Glomerular visceral epithelial cell (primary cell): ENCODE measurements at regions not wholly inside any gene's neighbourhood (a gene's known extent, or its start where the extent isn't known, plus 50 kb on each side); places are given as distances from the start of the nearest gene placed in this dataset.
"Not testable (repeated sequence)": the region's sequence is repeated elsewhere in the genome, so short reads cannot be mapped to it uniquely, and the experiment has no call there.

Experiments
- DNase-seq: peaks from one replicate; pipeline ENCODE4 v3.0.0-alpha.2; 2016; ENCODE audit errors: extremely low spot score

DNA sequence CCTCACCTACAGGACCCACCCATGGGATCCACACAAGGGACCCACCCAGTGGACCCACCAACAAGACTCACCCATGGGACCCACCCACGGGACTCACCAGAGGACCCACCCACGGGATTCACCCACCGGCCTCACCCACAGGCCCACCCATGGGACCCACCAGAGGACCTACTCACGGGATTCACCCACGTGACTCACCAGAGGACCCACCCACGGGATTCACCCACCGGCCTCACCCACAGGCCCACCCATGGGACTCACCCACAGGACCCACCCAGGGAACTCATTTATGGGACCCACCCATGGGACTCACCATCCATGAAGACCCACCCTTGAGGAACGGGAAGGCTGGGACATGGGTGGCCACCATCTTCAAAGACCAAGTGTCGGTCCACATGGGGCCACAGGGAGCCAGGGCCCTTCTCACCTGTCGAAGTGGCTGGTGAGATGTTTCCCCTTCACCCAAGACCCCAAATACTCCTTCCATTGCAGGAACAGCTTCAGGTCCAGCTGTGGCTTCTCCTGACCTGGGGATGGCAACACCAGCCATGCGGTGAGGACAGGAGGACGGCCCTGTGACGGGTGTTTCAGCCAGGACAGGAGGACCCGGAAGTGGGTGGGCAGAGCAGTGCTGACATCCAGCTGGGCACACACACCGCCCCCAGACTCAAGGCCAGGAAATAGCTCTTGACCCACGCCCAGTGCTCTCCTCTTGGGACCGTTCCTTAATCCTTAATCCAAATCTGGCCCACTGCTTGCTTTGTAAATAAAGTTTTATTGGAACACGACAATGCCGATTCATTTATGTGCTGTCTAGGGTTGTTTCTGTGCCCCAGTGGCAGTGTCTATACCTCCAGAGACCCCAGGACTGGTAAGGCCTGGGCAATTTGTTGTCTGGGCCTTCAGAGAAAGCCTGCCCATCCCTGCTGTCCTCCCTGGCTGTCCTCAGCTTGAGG lies 1005.1 kb downstream of the BRD1 start:
- no peak for DNase-seq

DNA sequence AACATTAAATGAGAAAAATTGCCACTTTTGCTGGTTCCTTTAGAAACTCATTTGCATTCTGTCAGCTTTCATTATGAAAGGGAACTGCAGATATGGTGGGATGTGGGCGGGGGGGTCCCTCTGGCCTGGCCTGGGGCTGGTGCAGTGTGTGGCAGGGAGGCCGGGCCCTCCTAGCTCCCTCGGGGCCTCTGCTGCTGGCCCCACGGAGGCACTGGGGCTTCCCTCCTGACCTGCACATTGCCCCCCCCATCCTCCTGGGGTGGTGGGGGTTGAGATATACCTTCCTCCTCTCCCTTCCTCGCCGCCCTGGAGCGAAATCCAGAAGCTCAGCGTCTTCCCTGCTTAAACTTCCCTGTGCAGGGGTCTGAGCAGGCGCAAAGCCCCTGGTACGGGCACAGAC lies 1005.9 kb downstream of the BRD1 start:
- DNase-seq: no peak

DNA sequence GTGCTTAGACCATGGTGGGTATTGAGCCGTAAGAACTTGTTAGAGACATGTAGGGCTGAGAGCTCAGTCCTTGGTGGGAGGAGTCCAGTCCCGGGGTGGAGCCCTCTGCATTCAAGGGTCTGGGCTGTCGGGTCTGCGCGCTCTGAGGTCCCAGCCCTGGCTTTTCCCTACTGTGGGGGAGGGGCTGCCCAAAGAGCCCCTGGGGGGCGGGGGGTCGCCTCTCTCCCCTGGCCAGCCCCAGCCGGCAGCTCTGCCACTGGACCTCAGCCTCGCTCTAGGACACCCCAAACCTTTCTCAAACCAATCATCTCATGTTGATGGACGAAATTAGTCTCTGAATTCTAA lies 1006.4 kb downstream of the BRD1 start:
- DNase-seq: no peak

DNA sequence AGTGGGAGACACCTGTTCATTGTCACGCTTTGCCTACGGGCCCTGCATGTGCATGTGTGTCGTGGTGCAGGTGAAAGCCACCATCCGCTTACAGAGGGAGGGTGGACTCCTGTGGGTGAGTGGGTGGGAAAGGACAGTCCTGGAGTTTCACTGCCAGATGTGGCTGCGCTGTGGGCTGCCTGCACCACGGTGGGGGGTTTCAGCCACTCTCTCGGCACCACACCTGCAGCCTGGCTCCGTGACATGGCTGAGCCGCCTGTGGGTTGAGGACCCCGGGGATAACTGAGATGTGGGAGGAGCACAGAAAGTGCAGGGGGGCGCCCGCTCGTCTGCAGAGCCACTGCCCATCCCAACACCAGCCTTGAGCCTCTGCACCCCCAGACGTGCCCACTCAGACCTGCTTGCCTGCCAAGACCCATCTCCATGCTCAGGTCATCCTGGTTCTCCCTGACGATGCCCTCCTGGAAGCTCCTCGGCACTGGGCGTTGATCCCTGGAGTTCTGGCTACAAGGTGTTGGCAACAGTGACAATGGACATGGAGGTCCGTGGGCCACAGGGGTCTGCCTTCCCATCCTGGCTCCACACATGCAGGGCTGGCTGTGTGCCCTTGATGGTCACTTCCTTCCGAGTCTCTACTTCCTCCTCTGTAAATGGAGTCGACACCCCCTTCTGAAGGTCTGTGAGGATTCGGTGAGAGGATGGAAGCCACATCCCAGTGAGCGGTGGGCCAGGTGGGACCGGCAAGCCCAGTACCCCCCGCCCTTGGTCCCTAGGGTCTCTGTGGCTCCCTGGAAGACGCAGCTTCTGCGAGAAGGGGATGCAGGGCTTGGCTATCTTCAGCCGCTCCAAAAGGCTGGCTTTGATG lies 1007.0 kb downstream of the BRD1 start:
- DNase-seq: no peak

DNA sequence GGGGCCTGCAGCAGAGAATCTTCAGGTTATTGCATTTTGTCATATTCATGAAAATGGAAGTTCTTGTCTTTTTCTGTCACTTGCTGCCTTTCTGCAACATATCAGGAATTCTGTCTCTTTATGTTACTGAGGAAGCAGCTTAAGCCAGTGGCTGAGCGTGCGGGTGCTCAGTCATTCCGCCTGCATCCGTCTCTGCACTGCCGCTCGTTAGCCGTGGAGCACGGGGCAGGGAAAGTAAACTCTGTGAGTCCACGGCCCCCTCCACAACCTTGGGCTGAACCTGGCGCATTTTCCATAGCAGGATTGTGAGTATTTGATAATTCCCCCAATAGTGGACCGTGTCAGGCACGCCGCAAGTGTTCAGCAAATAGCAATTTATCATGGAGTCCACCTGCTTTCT lies 1007.7 kb downstream of the BRD1 start:
- no peak for DNase-seq

DNA sequence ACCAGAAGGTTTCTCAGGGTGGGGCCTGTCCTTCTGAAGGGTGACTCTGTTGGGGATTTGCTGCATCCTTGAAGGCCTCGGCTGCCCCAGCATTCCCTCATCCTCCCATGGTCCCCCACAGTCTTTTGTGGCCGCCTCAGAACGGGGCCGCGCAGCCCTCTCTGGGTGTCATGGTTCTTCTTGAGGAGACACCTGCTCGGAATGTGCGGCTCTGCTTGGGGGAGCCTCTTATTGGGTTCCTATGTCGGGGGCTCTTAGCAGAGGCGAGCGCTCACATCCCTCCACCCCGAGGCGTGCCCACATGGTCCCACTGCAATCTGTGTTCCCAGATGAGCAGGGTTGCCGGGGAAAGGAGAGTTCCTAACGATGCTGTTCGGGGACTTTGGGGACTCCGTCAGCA lies 1008.4 kb downstream of the BRD1 start:
- no peak for DNase-seq

DNA sequence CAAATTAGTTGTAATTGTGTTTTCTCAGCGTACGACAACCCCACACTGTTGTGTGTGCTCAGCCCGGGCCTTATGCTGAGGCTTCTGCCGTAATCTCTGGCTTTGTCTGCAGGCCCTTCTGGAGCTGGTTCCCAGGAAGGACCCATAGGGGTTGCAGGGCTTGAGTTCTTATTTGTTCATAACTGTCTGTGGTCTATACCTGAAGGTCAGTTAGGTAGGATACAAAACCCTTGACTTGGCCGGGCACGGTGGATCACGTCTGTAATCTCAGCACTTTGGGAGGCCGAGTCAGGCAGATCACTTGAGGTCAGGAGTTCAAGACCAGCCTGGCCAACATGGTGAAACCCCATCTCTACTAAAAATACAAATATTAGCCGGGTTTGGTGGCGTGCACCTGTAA lies 1010.2 kb downstream of the BRD1 start:
- DNase-seq: not testable (repeated sequence)

DNA sequence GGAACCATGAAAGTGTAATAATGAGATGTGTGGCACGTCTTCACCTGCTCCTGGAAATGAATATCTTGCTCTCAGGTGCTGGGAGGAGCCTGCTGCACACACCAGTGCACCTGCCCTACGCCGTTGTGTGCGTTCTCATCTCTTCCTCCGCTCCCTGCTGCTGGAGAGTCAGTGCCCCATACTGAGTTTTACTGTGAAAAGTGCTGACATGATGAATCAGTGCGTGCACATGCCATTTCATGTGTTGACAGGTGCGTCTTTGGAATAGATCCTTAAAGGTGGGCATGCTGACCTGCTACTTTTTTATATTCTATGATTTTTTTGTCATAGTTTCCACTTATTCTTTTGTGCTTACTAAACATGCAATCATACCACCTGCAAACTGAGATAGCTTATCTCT lies 1015.8 kb downstream of the BRD1 start:
- no peak for DNase-seq

DNA sequence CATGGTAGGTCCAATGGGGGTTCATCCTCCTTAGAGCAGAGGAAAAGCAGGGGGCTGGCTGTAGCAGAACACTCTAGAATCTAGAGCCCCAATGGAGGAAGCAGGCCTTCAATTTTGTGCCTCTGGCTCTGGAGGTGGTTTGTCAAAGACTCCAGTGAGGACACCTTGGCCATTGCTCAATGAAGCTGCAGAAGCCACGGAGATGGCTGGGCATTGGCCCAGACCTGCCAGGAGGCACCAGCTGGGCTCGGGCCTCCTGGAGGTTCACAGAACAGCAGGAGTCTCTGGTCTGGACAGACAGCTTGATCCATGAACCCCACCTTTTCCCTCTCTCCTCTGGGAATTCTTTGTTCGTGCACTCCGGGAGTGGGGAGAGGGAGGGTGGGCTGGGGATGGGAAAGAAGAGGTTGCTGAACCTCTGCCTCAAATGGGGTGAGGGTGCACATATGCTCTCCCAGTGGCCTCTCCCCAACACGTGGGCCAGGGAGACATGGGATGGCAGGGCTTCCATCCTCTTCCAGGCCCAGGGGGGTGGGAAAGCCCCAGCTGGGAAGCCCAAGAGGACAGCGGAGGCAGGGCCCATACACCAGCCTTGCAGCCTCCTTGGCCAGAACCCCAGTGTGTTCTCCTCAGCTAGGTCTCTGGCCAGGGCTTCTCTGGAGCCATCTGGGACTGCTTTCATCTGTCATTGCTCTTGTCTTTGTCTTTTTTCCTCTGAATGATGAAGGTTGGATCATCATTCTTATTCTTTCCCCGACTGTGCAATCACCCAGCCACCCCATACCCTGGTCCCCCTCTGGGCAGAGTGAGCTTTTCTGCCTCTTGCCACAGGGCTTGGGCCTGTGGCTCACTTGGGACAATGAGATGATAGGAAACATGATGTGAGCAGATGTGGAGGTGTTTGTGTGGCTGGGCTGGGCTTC lies 1019.4 kb downstream of the BRD1 start:
- DNase-seq: no peak

DNA sequence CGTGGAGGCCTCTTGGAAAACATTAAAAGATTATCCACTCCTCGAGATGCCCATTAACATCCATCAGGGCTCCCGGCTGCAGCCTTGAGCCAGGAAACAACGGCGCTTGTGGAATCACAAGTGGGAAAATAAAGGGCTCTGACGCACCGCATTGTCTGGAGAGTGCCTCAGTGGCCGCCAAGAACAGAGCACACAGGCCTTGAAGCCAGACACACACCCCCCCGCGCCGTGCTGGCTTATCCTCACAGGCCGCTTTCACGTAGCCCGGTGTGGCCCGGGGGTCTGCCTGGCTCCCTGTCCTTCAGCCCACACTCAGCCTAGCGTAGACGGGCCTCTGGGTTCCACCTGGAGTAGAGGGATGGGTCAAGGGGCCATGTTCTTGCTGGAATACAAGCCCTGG lies 1020.5 kb downstream of the BRD1 start:
- DNase-seq: no peak

DNA sequence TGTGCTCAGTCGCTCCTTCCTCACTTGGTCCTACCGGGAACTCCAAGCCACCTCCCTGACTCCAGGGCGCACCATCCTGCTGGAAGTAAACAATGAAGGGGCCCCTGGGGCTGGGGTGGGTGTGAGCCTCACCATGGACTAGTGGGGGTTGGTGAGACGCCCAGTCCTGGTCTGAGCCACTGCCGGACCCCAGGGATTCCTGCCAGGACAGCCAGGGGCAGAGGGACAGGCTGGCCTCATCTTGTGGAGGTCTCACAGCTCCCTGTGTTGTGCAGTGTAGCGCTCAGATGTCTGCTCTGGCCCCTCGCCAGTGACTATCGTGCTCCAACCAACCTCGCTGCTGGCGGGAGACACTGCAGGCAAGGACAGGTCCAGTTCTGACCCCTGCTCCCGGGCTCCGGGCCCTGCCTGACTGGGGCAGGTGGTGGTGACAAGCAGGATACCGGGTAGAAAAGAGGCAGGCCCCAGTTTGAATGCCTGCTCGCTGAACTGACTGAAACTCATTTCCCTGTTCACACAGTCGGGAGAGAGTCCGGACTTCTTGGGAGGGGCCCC lies 1021.4 kb downstream of the BRD1 start:
- no peak for DNase-seq

DNA sequence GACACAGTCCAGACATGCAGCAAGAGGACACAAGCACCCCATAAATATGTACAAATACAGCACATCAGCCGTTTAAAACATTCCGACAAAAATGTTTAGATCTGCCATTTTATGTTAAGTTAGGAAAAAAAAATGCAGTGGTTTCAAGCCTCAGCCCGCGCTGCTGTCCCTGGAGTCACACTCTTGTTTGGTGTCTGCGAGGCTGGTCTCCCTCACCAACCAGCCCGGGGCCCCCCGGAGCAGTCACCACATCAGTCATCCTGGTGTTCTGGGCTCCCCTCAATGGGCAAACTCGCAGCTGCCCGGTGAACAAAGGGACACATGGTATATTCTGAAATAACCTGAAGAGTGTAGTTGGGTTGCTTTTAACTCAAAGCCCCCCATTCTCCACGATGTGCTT lies 1022.2 kb downstream of the BRD1 start:
- no peak for DNase-seq

DNA sequence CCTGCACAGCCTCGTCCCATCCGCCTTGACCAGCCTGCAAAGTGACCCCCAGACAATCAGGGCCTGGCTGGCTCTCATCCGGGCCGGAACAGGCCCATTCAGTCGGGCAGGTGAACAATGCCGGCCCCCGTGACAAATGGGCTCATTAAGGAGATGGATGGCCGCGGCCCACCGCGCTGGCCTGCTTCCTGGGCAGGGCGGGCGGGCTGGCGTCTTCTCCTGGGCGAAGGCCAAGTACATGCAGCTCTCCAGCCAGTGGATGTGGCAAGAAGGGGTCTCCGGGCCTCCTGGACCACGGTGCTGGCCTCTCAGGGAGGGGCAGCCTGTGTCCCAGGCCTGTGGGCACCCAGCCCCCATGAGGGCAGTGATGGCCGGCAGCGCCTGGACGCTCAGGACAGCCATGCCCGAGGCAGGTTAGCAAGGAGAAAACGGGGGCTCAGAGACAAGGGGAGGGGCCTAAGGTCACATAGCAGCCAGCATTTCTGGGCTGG lies 1022.8 kb downstream of the BRD1 start:
- no peak for DNase-seq

DNA sequence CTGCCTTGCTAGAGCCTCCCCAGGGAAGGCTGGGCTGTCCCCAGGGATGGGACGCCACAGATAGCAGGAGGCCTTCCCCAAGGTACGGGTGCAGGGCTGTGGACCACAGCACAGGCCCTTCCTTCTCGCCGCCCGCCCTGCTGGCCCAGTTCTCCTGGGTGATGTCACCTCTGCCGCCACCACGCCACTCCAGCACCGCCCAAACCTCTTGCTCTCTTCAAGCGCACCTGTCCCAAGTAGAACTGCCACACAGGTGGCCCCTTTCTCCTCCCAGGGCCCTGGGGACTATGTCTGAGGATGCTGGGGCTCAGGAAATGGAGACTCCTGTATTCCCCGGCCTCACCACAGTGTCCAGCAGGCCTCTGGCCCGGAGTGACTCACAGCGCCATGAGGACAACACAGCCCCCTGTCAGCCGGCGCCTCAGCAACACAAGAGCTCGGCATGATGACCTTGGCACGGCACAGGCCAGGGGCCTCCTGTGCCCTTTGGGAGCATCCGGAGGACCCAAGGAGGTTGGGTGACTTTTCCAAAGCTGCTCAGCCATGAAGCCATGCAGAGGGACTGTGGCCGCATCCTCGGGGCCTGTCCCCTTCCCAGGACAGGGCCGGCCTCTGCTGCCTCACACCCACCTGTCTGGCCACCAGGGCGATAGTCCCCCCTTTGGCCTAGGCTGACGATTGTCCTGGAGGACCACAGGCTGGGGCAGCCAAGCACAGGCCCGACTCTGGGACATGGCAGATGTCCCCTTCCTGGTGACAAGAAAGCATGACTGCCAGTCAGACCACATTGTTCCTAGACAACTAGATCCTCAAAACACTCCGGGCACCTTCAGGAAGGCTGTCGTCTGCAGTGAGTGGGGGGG lies 1023.5 kb downstream of the BRD1 start:
- DNase-seq: no peak

DNA sequence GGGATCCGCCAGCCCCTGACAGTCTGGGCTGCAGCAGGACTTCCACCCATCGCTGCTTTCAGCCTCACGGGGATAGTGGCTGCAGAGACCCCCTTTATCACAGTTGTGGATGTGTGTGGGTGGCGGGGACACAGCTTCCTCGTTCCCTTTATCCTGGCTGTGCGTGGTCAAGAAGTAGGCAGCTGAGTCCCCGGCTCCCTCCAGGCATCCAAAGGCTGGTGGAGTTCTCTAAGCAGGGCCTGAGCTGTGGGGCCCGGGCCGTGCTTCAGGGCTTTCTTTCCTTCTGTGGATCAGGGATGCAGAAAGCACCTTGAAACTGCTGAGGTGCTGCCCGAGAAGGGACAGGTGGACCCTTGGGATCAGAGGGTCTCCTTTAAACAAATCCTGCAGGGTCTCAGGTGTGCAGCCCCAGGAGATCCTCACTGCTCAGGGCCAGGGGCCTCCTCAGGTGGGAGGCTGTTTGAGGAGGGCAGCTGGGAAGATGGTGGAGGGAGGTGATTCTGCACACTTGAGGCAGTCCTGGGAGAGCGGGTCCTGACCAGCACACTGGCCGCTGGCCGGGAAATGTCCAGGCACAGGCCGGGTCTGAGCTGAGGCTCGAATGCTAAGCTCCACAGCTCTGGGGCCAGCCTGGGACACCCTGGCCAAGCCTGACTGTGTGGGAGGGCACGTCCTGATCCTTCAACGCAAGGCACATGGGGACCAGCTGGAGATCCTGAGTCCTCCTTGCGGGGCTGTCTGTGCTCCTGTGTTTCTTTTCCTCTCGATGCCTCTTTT lies 1024.3 kb downstream of the BRD1 start:
- no peak for DNase-seq

DNA sequence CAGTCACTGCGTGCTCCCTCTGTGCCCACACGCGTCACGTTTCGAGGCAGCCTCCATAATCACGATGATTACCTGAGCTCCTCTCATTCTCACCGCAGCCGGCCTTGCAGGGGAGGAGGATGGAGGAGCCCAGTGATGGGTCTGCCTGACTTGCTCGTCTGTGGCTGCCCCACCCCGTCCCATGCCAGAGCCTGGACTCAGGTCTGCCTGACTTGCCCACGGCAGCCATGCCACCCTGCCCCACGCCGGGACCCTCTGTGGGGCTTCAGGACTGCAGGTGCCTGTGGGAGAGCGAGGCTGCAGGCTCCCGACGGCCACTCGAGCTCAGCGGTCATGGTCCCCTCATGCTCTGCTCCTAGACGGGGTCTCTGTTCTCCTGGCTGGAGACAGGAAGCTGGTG lies 1025.1 kb downstream of the BRD1 start:
- DNase-seq: no peak

DNA sequence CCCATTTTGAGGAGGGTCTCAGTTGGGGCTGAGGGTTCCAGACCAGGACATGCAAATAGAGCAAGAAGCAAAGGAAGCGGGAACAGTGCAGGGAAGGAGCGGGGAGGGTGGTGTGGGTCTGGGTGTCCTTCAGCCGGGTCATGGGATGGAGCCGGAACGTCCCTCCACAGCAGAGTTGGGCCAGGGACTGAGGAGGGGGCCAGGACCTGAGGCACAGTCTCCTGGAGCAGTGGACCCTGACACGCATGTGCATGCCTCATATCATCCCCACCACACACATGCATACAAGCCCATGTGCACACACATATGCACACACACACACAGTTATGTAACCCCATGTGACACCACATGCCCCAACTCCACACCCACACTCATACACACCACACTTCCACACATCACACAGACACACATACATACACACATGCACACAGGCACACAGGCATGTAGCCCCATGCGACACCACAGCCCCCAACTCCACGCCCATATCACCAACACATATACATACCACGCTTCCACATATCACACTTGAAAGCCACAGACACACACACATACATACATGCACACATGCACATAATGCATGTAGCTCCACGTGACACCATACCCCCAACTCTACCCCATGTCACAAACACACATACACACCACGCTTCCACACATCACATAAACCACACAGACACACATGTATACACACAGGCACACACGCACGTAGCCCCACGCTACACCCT lies 1026.6 kb downstream of the BRD1 start:
- no peak for DNase-seq

DNA sequence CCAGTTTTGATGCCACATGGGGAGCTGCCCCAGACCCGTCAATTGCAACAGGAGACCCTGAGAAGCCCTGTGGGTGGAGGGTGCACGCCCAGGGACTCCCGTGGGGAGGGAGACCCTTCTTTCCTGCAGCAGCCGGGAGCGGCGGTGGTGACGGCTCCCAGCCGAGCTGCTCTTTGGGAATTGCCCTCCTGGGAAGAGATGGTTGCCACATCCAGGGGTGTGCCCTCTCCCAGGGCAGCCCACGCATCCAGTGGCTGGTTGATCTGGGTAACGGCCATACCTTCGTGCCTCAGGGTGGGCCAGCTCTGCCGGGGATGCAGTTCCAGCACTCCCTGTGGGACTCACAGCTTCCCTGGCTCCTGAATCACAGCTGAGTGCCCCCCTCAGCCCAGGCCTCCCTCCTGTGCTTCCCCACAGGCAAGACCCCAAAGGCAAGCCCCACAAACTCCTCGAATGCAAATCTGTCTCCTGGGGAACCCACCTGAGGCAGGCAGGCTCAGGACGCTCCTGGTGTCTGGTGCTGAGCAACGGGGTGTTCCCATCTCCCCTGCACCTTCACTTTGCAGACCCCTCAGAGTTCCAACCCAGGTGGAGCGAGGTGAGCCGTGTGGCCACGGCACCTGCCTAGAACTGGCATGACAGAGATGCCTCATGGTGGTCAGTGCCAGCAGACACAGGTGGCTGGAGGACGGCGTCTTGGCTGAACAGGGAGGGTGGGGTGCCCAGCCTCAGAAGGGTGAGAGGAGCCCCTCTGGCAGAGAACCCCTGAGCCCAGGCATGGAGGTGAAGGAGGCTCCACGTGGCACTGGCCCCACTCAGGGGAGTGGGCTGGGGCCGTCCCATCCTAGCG lies 1027.4 kb downstream of the BRD1 start:
- DNase-seq: no peak
